ENCODE measurements at regions not wholly inside any gene's neighbourhood (a gene's known extent, or its start where the extent isn't known, plus 50 kb on each side); places are given as distances from the start of the nearest gene placed in this dataset.

GRCh38 chr3:71858503-71859122 lies 73.7 kb upstream of the PROK2 start:
- DNase-seq (ENCODE audit: low read depth): no peak

GRCh38 chr3:71857956-71858355 lies 73.0 kb upstream of the PROK2 start:
- no peak for DNase-seq (ENCODE audit: low read depth)

GRCh38 chr3:71854706-71855105 lies 69.8 kb upstream of the PROK2 start:
- DNase-seq (ENCODE audit: low read depth): no peak

GRCh38 chr3:71854096-71854495 lies 69.1 kb upstream of the PROK2 start:
- no peak for DNase-seq (ENCODE audit: low read depth)

GRCh38 chr3:71851878-71852277 lies 66.9 kb upstream of the PROK2 start:
- no peak for DNase-seq (ENCODE audit: low read depth)

GRCh38 chr3:71850654-71851053 lies 65.7 kb upstream of the PROK2 start:
- no peak for DNase-seq (ENCODE audit: low read depth)

GRCh38 chr3:71849681-71850080 lies 64.7 kb upstream of the PROK2 start:
- DNase-seq (ENCODE audit: low read depth): no peak

GRCh38 chr3:71847794-71848193 lies 62.8 kb upstream of the PROK2 start:
- DNase-seq (ENCODE audit: low read depth): no peak

- DNase-seq (ENCODE audit: low read depth): no peak
These were observed 61.2 kb upstream of the PROK2 start for GRCh38 chr3:71846185-71846584.

- DNase-seq (ENCODE audit: low read depth): no peak
These were observed 58.1 kb upstream of the PROK2 start for GRCh38 chr3:71843071-71843470.

GRCh38 chr3:71838406-71838805 lies 53.5 kb upstream of the PROK2 start:
- no peak for DNase-seq (ENCODE audit: low read depth)

All from forelimb muscle (tissue), 1 donor.